ENCODE measurements at regions not wholly inside any gene's neighbourhood (a gene's known extent, or its start where the extent isn't known, plus 50 kb on each side); places are given as distances from the start of the nearest gene placed in this dataset.

DNA sequence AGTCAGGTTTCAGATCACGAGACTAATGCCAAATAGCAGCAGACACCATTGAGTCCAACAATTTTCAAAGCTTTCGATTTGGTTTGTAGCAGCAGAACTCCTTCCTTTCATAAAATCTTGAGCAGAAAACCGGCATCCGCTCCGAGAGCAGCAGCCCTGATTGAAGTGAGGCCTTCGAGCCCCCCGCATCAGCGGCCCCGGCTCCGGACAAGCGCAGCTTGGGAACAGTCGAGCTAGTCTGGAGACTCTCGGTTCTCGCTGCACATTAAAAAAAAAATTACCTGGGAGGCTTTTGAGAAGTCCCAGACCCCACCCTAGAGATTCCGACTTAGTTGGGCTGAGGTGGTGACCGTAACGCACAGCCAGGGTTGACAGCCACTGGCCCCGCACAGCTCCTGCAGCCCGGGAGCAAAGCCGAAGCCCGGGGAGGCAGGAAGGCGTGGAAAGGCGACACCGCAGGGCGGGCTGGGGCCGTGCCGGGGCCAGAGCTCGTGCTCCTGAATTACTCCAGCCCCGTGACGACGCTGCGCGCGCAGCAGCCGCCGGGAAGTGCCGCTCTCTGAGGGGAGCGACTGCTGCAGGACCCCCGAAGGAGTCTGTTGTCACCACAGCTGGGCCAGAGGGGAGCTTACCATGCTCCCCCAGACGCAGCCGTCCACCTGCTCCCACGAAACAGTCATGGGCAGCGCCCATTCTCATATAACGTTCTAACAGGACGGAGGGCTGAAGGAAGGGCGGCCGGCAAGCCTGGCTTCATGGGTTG, 57.8 kb downstream of the SPATA19 start:
- DNase-seq (no peak), ATAC-seq (no peak)
- TF ChIP-seq EZH2phosphoT487 (IDR thresholded peaks at IDR 0.05; ENCODE audit: borderline replicate concordance, low read length), result no peak
- TF ChIP-seq, protein P1, sequence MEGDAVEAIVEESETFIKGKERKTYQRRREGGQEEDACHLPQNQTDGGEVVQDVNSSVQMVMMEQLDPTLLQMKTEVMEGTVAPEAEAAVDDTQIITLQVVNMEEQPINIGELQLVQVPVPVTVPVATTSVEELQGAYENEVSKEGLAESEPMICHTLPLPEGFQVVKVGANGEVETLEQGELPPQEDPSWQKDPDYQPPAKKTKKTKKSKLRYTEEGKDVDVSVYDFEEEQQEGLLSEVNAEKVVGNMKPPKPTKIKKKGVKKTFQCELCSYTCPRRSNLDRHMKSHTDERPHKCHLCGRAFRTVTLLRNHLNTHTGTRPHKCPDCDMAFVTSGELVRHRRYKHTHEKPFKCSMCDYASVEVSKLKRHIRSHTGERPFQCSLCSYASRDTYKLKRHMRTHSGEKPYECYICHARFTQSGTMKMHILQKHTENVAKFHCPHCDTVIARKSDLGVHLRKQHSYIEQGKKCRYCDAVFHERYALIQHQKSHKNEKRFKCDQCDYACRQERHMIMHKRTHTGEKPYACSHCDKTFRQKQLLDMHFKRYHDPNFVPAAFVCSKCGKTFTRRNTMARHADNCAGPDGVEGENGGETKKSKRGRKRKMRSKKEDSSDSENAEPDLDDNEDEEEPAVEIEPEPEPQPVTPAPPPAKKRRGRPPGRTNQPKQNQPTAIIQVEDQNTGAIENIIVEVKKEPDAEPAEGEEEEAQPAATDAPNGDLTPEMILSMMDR (conservative IDR thresholded peaks at IDR 0.05; ENCODE audit: low read depth, low read length), result no peak
- no peak for TF ChIP-seq EZH2 (IDR thresholded peaks at IDR 0.05; ENCODE audit: low read length, unreplicated experiment)
- H3K4me1 ChIP-seq (ENCODE audit: insufficient read depth, low read length), result no peaks in the 10 kb centered on the region
- H3F3A ChIP-seq (ENCODE audit: low read length, unreplicated experiment), result no peaks in the 10 kb centered on the region
- H2AFZ ChIP-seq (ENCODE audit: low read length), result no peak overlapping the region
- peaks cover 42% of the 10 kb centered on the region for H3K9me3 ChIP-seq (ENCODE audit: low read length)
- H3K9ac ChIP-seq (ENCODE audit: low read length), result no peak overlapping the region
- BruUV-seq (replicated peaks), result no TSS peak
- no peaks in the 10 kb centered on the region for H3K9me2 ChIP-seq (replicated peaks; ENCODE audit: low read length)
- H3K4me2 ChIP-seq (ENCODE audit: low read length), result no peak overlapping the region
- no peaks in the 10 kb centered on the region for H4K20me1 ChIP-seq (ENCODE audit: low read length)
- H3K79me2 ChIP-seq (ENCODE audit: low read length), result no peaks in the 10 kb centered on the region
- CTCF ChIA-PET, result no interaction called here
- intact Hi-C loops (cut with micrococcal nuclease), result no loop called here
- no peaks in the 10 kb centered on the region for H3K36me3 ChIP-seq (ENCODE audit: low read depth, low read length)
- POLR2A ChIA-PET (ENCODE audit: unreplicated experiment), result no interaction called here
- H3K4me3 ChIP-seq (ENCODE audit: low read length), result no peak overlapping the region
- no peaks in the 10 kb centered on the region; the same call in 1 of the 2 replicates for H3K27me3 ChIP-seq (ENCODE audit: low read length)
- H3K27ac ChIP-seq (ENCODE audit: low read length), result no peak overlapping the region

DNA sequence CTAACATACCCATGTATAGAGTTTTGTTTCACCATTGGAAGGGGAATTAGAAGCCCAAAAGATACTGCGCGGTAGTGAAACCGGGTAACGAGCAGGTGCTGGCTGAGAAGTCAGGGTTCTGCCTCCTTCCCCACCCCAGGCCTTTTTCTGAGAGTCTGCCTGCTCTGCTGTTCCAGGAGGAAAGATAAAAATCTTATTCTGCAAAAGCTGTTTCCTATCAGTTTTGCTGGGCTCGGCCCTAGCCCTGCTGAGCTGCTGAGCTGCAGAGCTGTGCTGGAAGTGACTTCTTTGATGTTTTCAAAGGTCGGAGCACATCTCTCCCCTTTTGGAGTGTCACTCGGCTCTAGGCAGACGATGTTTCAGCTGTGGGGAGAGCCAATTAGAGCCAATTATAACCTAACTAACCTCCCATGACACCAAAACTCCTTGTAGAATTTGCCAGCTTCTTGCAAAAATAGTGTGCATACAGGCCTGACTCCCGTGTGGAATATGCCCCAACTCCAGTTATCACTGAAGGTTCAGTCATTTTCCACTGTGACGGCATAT, 59.4 kb downstream of the SPATA19 start:
- no peak overlapping the region for H3K4me3 ChIP-seq (ENCODE audit: low read length)
- intact Hi-C loops (cut with micrococcal nuclease), result no loop called here
- no peak overlapping the region for H3K4me2 ChIP-seq (ENCODE audit: low read length)
- TF ChIP-seq EZH2 (IDR thresholded peaks at IDR 0.05; ENCODE audit: low read length, unreplicated experiment) (no peak), EZH2phosphoT487 (IDR thresholded peaks at IDR 0.05; ENCODE audit: borderline replicate concordance, low read length) (no peak)
- TF ChIP-seq, protein P1 (conservative IDR thresholded peaks at IDR 0.05; ENCODE audit: low read depth, low read length), result no peak
- no peak overlapping the region for H3K27ac ChIP-seq (ENCODE audit: low read length)
- no peaks in the 10 kb centered on the region for H3F3A ChIP-seq (ENCODE audit: low read length, unreplicated experiment)
- no TSS peak for BruUV-seq (replicated peaks)
- H3K27me3 ChIP-seq (ENCODE audit: low read length), result no peaks in the 10 kb centered on the region; the same call in 1 of the 2 replicates
- H3K36me3 ChIP-seq (ENCODE audit: low read depth, low read length), result no peaks in the 10 kb centered on the region
- H3K9me3 ChIP-seq (ENCODE audit: low read length), result peaks cover 27% of the 10 kb centered on the region
- no peaks in the 10 kb centered on the region for H3K79me2 ChIP-seq (ENCODE audit: low read length)
- DNase-seq, result no peak
- H3K9me2 ChIP-seq (replicated peaks; ENCODE audit: low read length), result no peaks in the 10 kb centered on the region
- ATAC-seq, result no peak
- H3K4me1 ChIP-seq (ENCODE audit: insufficient read depth, low read length), result no peaks in the 10 kb centered on the region
- ChIA-PET CTCF (no interaction called here), POLR2A (ENCODE audit: unreplicated experiment) (no interaction called here)
- H3K9ac ChIP-seq (ENCODE audit: low read length), result no peak overlapping the region
- no peak overlapping the region for H2AFZ ChIP-seq (ENCODE audit: low read length)
- H4K20me1 ChIP-seq (ENCODE audit: low read length), result no peaks in the 10 kb centered on the region

DNA sequence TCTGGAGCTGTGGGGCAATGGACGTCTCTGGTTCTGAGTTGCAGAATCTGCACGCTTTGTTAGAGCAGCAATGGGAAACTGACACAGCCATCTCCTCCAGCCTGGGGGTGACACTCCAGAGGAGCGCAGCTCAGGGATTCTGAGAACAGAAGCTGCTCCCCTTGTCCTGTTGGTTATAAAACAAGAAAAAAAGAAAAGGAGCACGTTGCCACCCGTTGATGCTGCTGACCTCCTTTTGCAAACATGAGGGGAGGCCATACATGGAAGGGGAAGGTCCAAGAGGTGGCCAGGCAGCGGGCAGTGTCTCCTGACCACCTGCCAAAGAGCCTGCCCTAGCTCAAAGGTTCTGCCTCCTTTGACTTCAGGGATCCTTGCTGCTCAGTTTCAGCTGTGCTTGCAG, 61.0 kb downstream of the SPATA19 start:
- Histone ChIP-seq H4K20me1 (ENCODE audit: low read length) (no peaks in the 10 kb centered on the region), H3K4me2 (ENCODE audit: low read length) (no peak overlapping the region), H3K4me3 (ENCODE audit: low read length) (no peak overlapping the region), H3F3A (ENCODE audit: low read length, unreplicated experiment) (no peaks in the 10 kb centered on the region), H3K27me3 (ENCODE audit: low read length) (no peaks in the 10 kb centered on the region; the same call in 1 of the 2 replicates), H3K36me3 (ENCODE audit: low read depth, low read length) (no peaks in the 10 kb centered on the region), H3K9me3 (ENCODE audit: low read length) (peaks cover 15% of the 10 kb centered on the region), H3K9me2 (replicated peaks; ENCODE audit: low read length) (no peaks in the 10 kb centered on the region), H3K9ac (ENCODE audit: low read length) (no peak overlapping the region), H3K4me1 (ENCODE audit: insufficient read depth, low read length) (no peaks in the 10 kb centered on the region), H3K79me2 (ENCODE audit: low read length) (no peaks in the 10 kb centered on the region), H3K27ac (ENCODE audit: low read length) (no peak overlapping the region), H2AFZ (ENCODE audit: low read length) (no peak overlapping the region)
- intact Hi-C loops (cut with micrococcal nuclease), result no loop called here
- BruUV-seq (replicated peaks), result no TSS peak
- ChIA-PET POLR2A (ENCODE audit: unreplicated experiment) (no interaction called here), CTCF (no interaction called here)
- TF ChIP-seq EZH2phosphoT487 (IDR thresholded peaks at IDR 0.05; ENCODE audit: borderline replicate concordance, low read length) (no peak), EZH2 (IDR thresholded peaks at IDR 0.05; ENCODE audit: low read length, unreplicated experiment) (no peak)
- TF ChIP-seq, protein P1 (conservative IDR thresholded peaks at IDR 0.05; ENCODE audit: low read depth, low read length), result no peak
- ATAC-seq (no peak), DNase-seq (no peak)
